A549 (cell line): ENCODE measurements at regions not wholly inside any gene's neighbourhood (a gene's known extent, or its start where the extent isn't known, plus 50 kb on each side); places are given as distances from the start of the nearest gene placed in this dataset.

Experiments
- CHD2 ChIP-seq: fragments of 150-350 bp; IDR thresholded peaks from 2 replicates; pipeline ENCODE4 v1.6.1; 2014; ENCODE audit warnings: low read length; ENCODE audit not compliant: partially characterized antibody
- RAD21 ChIP-seq, 2 experiments: fragments of >200 bp in 1 of 2; sonication (Bioruptor Twin) in 1 of 2; formaldehyde crosslinking in 1 of 2; IDR thresholded peaks in 1 of 2; conservative IDR thresholded peaks in 1 of 2; 2 replicates in 1 of 2; 3 replicates in 1 of 2; pipeline ENCODE4 v1.6.1; 2012 to 2018; ENCODE audit warnings: inconsistent platforms in 1 of 2

GRCh38 chr17:73823684-73824083 is 179.4 kb upstream of the SDK2 start:
- TF ChIP-seq RAD21 (conservative IDR thresholded peaks at IDR 0.05 in 1 of 2, IDR thresholded peaks at IDR 0.05 in 1 of 2) (no peak), CHD2 (no peak)
